Activated CD4-positive, alpha-beta T cell treated with anti-CD3 and anti-CD28 coated beads, Interleukin-2, amount 10 ng/mL, durations not matched to agents 24 days and 14 days (primary cell): ENCODE measurements at regions not wholly inside any gene's neighbourhood (a gene's known extent, or its start where the extent isn't known, plus 50 kb on each side); places are given as distances from the start of the nearest gene placed in this dataset.

Experiments used
- DNase-seq: peaks from one replicate; pipeline ENCODE4 v3.0.0; 2022
- H3K27ac Mint-ChIP-seq: one replicate; pipeline ENCODE4 v1.8.0; 2022; ENCODE audit warnings: mild to moderate bottlenecking, mixed read lengths
- H3K27me3 Mint-ChIP-seq: one replicate; pipeline ENCODE4 v1.8.0; 2022; ENCODE audit warnings: mixed read lengths
- H3K36me3 Mint-ChIP-seq: one replicate; pipeline ENCODE4 v1.8.0; 2022; ENCODE audit warnings: low read depth, mild to moderate bottlenecking, mixed read lengths
- H3K4me1 Mint-ChIP-seq: one replicate; pipeline ENCODE4 v1.8.0; 2021; ENCODE audit warnings: mixed read lengths
- H3K4me3 Mint-ChIP-seq: one replicate; pipeline ENCODE4 v1.8.0; 2022; ENCODE audit warnings: mild to moderate bottlenecking, moderate library complexity, mixed read lengths
- H3K9me3 Mint-ChIP-seq: one replicate; pipeline ENCODE4 v1.8.0; 2021; ENCODE audit warnings: mixed read lengths
- intact Hi-C: fragments of 100-400 bp; cut with micrococcal nuclease; formaldehyde crosslinking; loops from one replicate; pipeline ENCODE4 v1.15.1; 2023

GRCh38 chr1:55703726-55704363 is 488.7 kb upstream of the USP24 start:
- H3K4me3 Mint-ChIP-seq, result no peak overlapping the region
- DNase-seq, result no peak
- intact Hi-C loops, result no loop called here
- H3K27me3 Mint-ChIP-seq, result no peaks in the 10 kb centered on the region
- H3K27ac Mint-ChIP-seq, result no peak overlapping the region
- H3K4me1 Mint-ChIP-seq, result no peaks in the 10 kb centered on the region
- no peaks in the 10 kb centered on the region for H3K9me3 Mint-ChIP-seq
- H3K36me3 Mint-ChIP-seq, result no peaks in the 10 kb centered on the region

GRCh38 chr1:55702064-55702463 is 486.9 kb upstream of the USP24 start:
- no peaks in the 10 kb centered on the region for H3K27me3 Mint-ChIP-seq
- H3K4me1 Mint-ChIP-seq, result no peaks in the 10 kb centered on the region
- H3K36me3 Mint-ChIP-seq, result no peaks in the 10 kb centered on the region
- no peaks in the 10 kb centered on the region for H3K9me3 Mint-ChIP-seq
- H3K27ac Mint-ChIP-seq, result no peak overlapping the region
- intact Hi-C loops, result no loop called here
- no peak for DNase-seq
- H3K4me3 Mint-ChIP-seq, result no peak overlapping the region

DNA sequence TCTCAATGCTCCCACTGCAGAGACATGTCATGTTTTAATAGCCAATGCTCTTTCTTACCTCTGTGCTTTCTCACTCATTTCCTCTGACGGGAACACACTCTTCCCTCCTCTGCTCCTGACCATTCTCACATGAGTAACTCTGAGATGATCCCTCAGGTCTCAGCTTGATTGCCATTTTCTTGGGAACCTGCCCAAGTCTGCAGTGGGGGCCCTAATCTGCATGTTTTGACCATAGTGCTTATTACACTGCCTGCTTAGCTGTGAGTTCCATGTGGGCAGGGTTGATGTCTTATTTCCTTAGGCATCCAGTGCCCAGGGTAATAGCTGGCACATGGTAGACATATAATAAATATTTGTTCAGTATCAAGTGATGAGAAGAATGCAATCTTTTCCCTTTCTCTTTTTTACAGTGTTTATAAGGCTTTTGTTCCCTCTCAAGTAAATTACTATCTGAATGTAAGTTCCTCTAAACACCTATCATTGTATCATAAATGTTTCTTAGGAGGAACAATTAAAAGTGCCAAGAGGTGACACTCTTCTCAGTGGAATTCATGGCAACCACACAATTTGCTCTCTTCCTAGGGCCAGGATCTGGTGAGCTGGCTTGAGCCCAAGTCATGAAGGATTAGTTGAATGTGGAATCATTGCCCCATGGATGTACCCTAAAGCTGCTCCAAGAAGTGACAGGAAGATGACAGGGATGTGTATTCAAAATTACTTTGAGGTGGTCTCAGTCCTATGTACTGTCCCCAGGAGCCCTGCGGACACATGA is 485.4 kb upstream of the USP24 start:
- no peak overlapping the region for H3K27ac Mint-ChIP-seq
- no peak overlapping the region for H3K4me3 Mint-ChIP-seq
- intact Hi-C loops, result no loop called here
- H3K9me3 Mint-ChIP-seq, result no peaks in the 10 kb centered on the region
- DNase-seq, result no peak
- H3K27me3 Mint-ChIP-seq, result no peaks in the 10 kb centered on the region
- H3K36me3 Mint-ChIP-seq, result no peaks in the 10 kb centered on the region
- no peaks in the 10 kb centered on the region for H3K4me1 Mint-ChIP-seq

- H3K4me1 Mint-ChIP-seq, result no peaks in the 10 kb centered on the region
- H3K36me3 Mint-ChIP-seq, result no peaks in the 10 kb centered on the region
- H3K4me3 Mint-ChIP-seq, result no peak overlapping the region
- intact Hi-C loops, result no loop called here
- no peak for DNase-seq
- H3K9me3 Mint-ChIP-seq, result no peaks in the 10 kb centered on the region
- H3K27ac Mint-ChIP-seq, result no peak overlapping the region
- H3K27me3 Mint-ChIP-seq, result no peaks in the 10 kb centered on the region
These were observed 484.1 kb upstream of the USP24 start for GRCh38 chr1:55699228-55699627.

DNA sequence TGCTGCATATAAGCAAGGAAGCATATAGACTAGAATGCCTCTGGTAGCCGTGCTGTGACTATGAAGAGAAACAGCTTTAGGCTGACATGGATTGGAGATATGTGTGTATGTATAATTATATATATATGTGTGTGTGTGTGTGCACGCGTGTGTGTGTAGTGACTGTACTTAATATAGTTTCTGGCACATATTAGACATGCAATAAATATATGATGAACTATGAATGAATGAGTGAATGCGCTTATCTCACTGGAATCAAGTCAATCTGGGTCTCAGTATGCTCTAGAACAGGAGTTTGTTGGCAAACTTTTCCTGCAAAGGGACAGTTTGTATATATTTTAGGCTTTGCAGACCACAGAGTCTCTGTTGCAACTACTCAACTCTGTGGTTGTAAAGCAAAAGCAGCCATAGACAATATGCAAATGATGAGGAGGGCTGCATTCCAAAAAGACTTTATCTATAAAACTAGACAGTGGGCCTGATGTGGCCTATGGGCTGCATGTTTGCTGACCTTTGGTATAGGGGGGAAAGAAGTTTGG is 482.9 kb upstream of the USP24 start:
- Mint-ChIP-seq H3K27me3 (no peaks in the 10 kb centered on the region), H3K27ac (no peak overlapping the region), H3K36me3 (no peaks in the 10 kb centered on the region), H3K4me3 (no peak overlapping the region), H3K4me1 (no peaks in the 10 kb centered on the region), H3K9me3 (no peaks in the 10 kb centered on the region)
- intact Hi-C loops, result no loop called here
- DNase-seq, result no peak

GRCh38 chr1:55696891-55697290 is 481.7 kb upstream of the USP24 start:
- H3K4me3 Mint-ChIP-seq, result no peak overlapping the region
- H3K9me3 Mint-ChIP-seq, result no peaks in the 10 kb centered on the region
- no peaks in the 10 kb centered on the region for H3K36me3 Mint-ChIP-seq

DNA sequence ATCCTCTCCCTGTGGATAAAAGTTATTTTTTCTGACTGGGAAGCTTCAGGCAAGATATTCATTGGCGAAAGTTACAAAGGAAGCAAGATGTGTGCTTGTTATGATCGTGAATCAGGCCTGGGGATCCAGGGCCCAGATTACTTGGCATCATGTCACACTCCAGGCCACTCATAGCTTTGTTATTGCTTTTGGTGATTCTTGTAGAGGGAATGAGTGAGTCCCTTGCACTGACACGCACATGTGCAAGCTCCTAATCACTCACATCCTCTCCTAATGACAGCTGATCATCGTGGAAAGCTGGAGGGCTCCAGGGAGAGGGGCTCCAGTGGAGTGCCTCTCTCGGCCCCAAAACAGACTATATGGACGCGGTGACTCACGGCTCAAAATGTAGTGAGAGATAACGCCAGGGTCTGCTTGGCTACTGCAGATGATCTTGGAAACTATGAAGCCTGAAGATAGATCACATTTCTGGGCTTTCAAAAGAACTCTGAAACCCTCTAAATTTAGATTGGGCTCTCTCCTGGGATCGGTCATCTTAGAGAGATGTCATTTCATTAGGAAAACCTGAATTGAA is 481.1 kb upstream of the USP24 start:
- Mint-ChIP-seq H3K27me3 (no peaks in the 10 kb centered on the region), H3K36me3 (no peaks in the 10 kb centered on the region), H3K9me3 (no peaks in the 10 kb centered on the region), H3K4me3 (no peak overlapping the region), H3K4me1 (no peaks in the 10 kb centered on the region), H3K27ac (no peak overlapping the region)
- DNase-seq, result no peak
- intact Hi-C loops, result no loop called here

More at GRCh38 chr1:55696891-55697290, 481.7 kb upstream of the USP24 start:
- intact Hi-C loops, result no loop called here
- no peaks in the 10 kb centered on the region for H3K4me1 Mint-ChIP-seq
- no peaks in the 10 kb centered on the region for H3K27me3 Mint-ChIP-seq
- H3K27ac Mint-ChIP-seq, result no peak overlapping the region
- DNase-seq, result no peak

DNA sequence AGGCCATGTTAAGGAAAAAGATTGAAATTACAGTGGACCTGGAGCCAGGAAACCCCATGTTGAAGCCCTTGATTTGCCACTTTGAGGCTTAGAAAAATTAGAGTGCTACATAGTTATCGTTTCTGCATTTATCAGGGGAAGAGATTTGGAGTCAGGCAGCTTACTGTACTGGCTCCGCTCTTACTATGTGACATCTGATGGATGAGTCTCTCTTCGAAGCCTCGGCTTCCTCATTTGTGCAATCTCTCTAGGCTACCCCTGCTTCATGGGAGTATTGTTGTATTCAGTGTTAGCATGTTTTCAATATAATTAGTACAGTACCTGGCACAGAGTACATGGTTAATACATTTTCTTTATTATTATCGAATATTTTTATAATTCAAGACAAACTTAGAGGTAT is 480.4 kb upstream of the USP24 start:
- intact Hi-C loops, result no loop called here
- no peaks in the 10 kb centered on the region for H3K27me3 Mint-ChIP-seq
- H3K27ac Mint-ChIP-seq, result no peak overlapping the region
- no peaks in the 10 kb centered on the region for H3K9me3 Mint-ChIP-seq
- DNase-seq, result no peak
- no peak overlapping the region for H3K4me3 Mint-ChIP-seq
- H3K4me1 Mint-ChIP-seq, result no peaks in the 10 kb centered on the region
- no peaks in the 10 kb centered on the region for H3K36me3 Mint-ChIP-seq

- Mint-ChIP-seq H3K27me3 (no peaks in the 10 kb centered on the region), H3K4me1 (no peaks in the 10 kb centered on the region), H3K9me3 (no peaks in the 10 kb centered on the region), H3K36me3 (no peaks in the 10 kb centered on the region), H3K4me3 (no peak overlapping the region), H3K27ac (no peak overlapping the region)
- intact Hi-C loops, result no loop called here
- no peak for DNase-seq
These were observed 480.0 kb upstream of the USP24 start for GRCh38 chr1:55695151-55695550.

DNA sequence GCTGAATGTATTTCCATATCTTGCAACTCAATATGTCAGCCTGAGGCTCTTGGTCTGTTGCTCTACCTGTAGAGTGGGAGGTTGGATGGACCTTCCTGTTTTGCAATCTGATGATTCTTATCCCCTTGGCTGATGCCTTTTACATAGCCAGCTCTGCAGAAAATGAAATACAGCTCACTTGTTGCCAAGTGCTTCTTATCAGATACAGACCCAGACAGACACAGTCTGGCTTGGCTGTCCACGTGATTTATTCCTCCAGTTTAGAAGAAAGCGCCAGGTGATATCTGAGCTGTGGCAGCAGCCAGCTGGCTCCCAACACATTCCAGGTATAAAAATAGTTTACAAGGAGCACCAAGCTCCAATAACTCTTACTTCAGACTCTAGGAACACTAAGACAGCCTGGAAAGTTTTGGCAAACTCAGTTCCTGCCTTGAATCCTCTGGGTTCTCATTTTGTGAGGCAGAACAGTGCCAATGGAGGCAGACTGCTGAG is 479.2 kb upstream of the USP24 start:
- H3K4me3 Mint-ChIP-seq, result no peak overlapping the region
- no peaks in the 10 kb centered on the region for H3K4me1 Mint-ChIP-seq
- no peak overlapping the region for H3K27ac Mint-ChIP-seq
- intact Hi-C loops, result no loop called here
- H3K9me3 Mint-ChIP-seq, result no peaks in the 10 kb centered on the region
- no peaks in the 10 kb centered on the region for H3K36me3 Mint-ChIP-seq
- no peak for DNase-seq
- no peaks in the 10 kb centered on the region for H3K27me3 Mint-ChIP-seq

DNA sequence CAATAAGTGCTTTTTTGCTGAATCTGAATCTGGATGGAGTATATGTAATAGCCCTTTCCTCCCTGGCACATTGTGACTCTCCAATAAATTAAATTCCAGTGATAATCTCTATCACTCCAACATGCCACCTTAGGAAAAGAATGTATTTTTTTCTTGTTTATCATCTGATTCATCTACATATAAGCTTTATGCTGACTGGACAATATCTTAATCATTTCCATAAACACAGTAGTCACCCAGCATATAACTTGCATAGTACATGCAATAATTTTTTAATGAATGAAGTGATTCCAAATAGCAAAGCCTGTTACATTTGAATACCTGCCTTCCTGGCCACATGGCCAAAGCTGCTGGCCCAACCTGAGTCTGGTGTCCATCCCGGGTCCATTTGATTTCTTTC is 477.6 kb upstream of the USP24 start:
- Mint-ChIP-seq H3K36me3 (no peaks in the 10 kb centered on the region), H3K4me3 (no peak overlapping the region), H3K27ac (no peak overlapping the region), H3K27me3 (no peaks in the 10 kb centered on the region), H3K9me3 (no peaks in the 10 kb centered on the region), H3K4me1 (no peaks in the 10 kb centered on the region)
- DNase-seq, result no peak
- intact Hi-C loops, result no loop called here

DNA sequence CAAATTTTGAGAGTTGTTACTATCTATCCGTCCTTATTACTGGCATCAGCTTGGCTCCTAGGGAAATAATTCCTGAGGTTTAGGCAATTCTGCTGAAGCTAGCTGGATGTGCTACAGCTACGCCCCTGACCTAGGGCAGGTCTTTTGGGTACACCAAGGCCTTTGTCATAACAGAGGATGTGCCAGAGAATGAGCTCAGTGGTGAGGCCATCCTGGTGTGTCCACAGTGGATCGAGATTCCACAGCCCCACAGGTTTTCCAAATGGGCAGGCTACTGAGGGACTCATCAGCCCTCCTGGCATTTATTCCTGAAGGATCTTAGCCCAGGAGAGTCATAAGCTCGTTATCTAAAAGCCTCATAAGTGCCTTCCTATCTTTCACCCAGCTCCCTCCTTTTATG is 475.2 kb upstream of the USP24 start:
- intact Hi-C loops, result no loop called here
- Mint-ChIP-seq H3K36me3 (no peaks in the 10 kb centered on the region), H3K4me1 (no peaks in the 10 kb centered on the region), H3K27me3 (no peaks in the 10 kb centered on the region), H3K9me3 (no peaks in the 10 kb centered on the region), H3K27ac (no peak overlapping the region), H3K4me3 (no peak overlapping the region)
- no peak for DNase-seq

GRCh38 chr1:55689800-55690199 is 474.6 kb upstream of the USP24 start:
- DNase-seq, result no peak
- H3K27ac Mint-ChIP-seq, result no peak overlapping the region
- no peaks in the 10 kb centered on the region for H3K27me3 Mint-ChIP-seq
- intact Hi-C loops, result no loop called here
- H3K4me1 Mint-ChIP-seq, result no peaks in the 10 kb centered on the region
- H3K4me3 Mint-ChIP-seq, result no peak overlapping the region
- H3K9me3 Mint-ChIP-seq, result no peaks in the 10 kb centered on the region
- H3K36me3 Mint-ChIP-seq, result no peaks in the 10 kb centered on the region

- DNase-seq, result peak; percentile 43
- Mint-ChIP-seq H3K4me3 (no peak overlapping the region), H3K36me3 (no peaks in the 10 kb centered on the region), H3K27me3 (no peaks in the 10 kb centered on the region), H3K4me1 (no peaks in the 10 kb centered on the region), H3K27ac (no peak overlapping the region), H3K9me3 (no peaks in the 10 kb centered on the region)
- intact Hi-C loops, result no loop called here
These were observed 470.4 kb upstream of the USP24 start for GRCh38 chr1:55685560-55685959.
